ENCODE measurements at regions not wholly inside any gene's neighbourhood (a gene's known extent, or its start where the extent isn't known, plus 50 kb on each side); places are given as distances from the start of the nearest gene placed in this dataset.
A peak's percentile ranks its signal among the peaks of the same experiment; 100 is the strongest.

DNA sequence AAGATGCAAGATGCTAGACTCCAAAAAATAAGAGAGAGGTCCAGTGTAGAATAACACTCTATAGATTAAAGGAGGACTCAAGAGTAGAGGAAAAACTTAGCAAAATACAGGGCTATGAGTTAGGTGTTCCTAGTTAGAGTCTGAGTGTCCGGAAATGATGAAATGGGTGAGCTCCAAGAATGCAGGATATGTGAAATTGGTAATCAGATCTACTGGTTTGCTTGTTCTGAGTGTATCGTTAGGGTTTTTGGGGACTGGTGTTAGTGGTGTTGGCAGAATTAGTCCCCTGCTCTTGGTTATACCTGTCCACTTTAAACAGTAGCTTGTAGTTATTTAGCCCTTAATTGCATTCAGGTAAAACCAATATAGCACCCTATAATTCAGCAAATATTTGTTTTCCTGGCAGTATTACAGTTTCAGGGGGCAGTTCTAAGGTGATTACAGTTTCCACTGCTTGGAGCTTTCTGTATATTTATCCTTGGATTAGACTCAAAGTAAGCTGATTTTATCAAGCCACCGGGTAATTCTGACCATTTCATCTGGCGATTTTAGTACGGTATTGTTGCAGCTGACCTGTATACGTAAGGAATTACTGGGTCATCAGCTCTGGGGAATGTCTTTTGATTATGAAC lies 332.7 kb downstream of the CHRM3 start:
- no peak overlapping the region for H3K27ac ChIP-seq (ENCODE audit: low read depth, low read length)
- TF ChIP-seq CTCF (IDR thresholded peaks at IDR 0.05; ENCODE audit: extremely low read depth, low read depth, low read length), result no peak
- DNase-seq (ENCODE audit: insufficient read length, low spot score, missing footprints), result no peak

GRCh38 chr1:239719642-239720258 lies 333.4 kb downstream of the CHRM3 start:
- no peak overlapping the region for H3K4me2 ChIP-seq (ENCODE audit: insufficient read depth, low read length)

More for the DNA sequence above, 332.7 kb downstream of the CHRM3 start:
- no peak overlapping the region for H2AFZ ChIP-seq (ENCODE audit: low read length)
- H3K36me3 ChIP-seq (ENCODE audit: insufficient read depth, low read length), result no peaks in the 10 kb centered on the region
- H3K27me3 ChIP-seq (ENCODE audit: insufficient read depth, low read length), result no peaks in the 10 kb centered on the region
- H3K9me3 ChIP-seq (ENCODE audit: low read depth, low read length), result no peaks in the 10 kb centered on the region
- H3K4me2 ChIP-seq (ENCODE audit: insufficient read depth, low read length), result no peak overlapping the region
- H3K4me1 ChIP-seq (ENCODE audit: insufficient read depth, low read length), result no peaks in the 10 kb centered on the region
- no peaks in the 10 kb centered on the region for H4K20me1 ChIP-seq (ENCODE audit: insufficient read depth, low read length)
- H3K4me3 ChIP-seq (ENCODE audit: insufficient read depth, low read length), result no peak overlapping the region
- H3K79me2 ChIP-seq (ENCODE audit: insufficient read depth, low read length), result no peaks in the 10 kb centered on the region

GRCh38 chr1:239722035-239722434 lies 335.7 kb downstream of the CHRM3 start:
- H3K4me3 ChIP-seq (ENCODE audit: insufficient read depth, low read length), result no peak overlapping the region
- H3K27me3 ChIP-seq (ENCODE audit: insufficient read depth, low read length), result no peaks in the 10 kb centered on the region
- no peaks in the 10 kb centered on the region for H3K79me2 ChIP-seq (ENCODE audit: insufficient read depth, low read length)
- H3K4me2 ChIP-seq (ENCODE audit: insufficient read depth, low read length), result no peak overlapping the region
- DNase-seq (ENCODE audit: insufficient read length, low spot score, missing footprints), result no peak
- H3K27ac ChIP-seq (ENCODE audit: low read depth, low read length), result no peak overlapping the region
- no peak overlapping the region for H2AFZ ChIP-seq (ENCODE audit: low read length)
- no peak for TF ChIP-seq CTCF (IDR thresholded peaks at IDR 0.05; ENCODE audit: extremely low read depth, low read depth, low read length)
- H3K4me1 ChIP-seq (ENCODE audit: insufficient read depth, low read length), result no peaks in the 10 kb centered on the region
- no peaks in the 10 kb centered on the region for H3K9me3 ChIP-seq (ENCODE audit: low read depth, low read length)
- H3K36me3 ChIP-seq (ENCODE audit: insufficient read depth, low read length), result no peaks in the 10 kb centered on the region
- H4K20me1 ChIP-seq (ENCODE audit: insufficient read depth, low read length), result no peaks in the 10 kb centered on the region

More at GRCh38 chr1:239719642-239720258, 333.4 kb downstream of the CHRM3 start:
- H3K9me3 ChIP-seq (ENCODE audit: low read depth, low read length), result no peaks in the 10 kb centered on the region
- no peak overlapping the region for H3K27ac ChIP-seq (ENCODE audit: low read depth, low read length)
- no peaks in the 10 kb centered on the region for H3K36me3 ChIP-seq (ENCODE audit: insufficient read depth, low read length)
- DNase-seq (ENCODE audit: insufficient read length, low spot score, missing footprints), result no peak
- no peaks in the 10 kb centered on the region for H3K79me2 ChIP-seq (ENCODE audit: insufficient read depth, low read length)
- no peak overlapping the region for H3K4me3 ChIP-seq (ENCODE audit: insufficient read depth, low read length)
- H3K27me3 ChIP-seq (ENCODE audit: insufficient read depth, low read length), result no peaks in the 10 kb centered on the region
- no peaks in the 10 kb centered on the region for H4K20me1 ChIP-seq (ENCODE audit: insufficient read depth, low read length)
- H3K4me1 ChIP-seq (ENCODE audit: insufficient read depth, low read length), result no peaks in the 10 kb centered on the region
- H2AFZ ChIP-seq (ENCODE audit: low read length), result peak overlapping the region; percentile 35
- TF ChIP-seq CTCF (IDR thresholded peaks at IDR 0.05; ENCODE audit: extremely low read depth, low read depth, low read length), result no peak

DNA sequence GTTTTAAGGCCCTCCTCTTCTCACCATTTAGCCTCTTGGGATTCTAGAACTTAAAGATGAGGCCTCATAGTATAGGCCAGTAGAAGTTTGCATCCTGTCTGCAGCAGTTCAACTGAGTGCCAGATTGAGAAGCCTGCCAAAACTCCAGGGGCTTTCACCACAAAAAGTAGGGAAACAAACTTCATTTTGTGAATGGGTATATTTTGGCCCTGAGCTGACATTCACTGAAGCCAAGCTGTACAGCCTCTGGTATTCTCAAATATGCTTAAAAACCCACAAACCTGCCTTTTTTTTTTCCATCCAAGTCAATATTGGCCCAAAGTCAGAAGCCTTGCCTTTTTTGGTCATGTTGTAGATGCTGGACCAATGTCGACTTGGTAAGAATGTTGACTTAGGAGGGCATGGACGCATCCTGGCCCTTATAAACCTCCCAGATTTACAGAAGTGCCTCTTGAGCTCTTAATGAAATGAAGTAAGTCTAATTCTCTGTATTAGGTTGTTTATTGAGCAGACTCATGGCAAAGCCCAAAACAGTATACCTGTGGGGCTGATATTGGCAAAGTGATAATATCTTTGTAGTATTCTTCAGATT lies 337.5 kb downstream of the CHRM3 start:
- Histone ChIP-seq H2AFZ (ENCODE audit: low read length) (no peak overlapping the region), H3K9me3 (ENCODE audit: low read depth, low read length) (no peaks in the 10 kb centered on the region), H3K27ac (ENCODE audit: low read depth, low read length) (no peak overlapping the region), H3K36me3 (ENCODE audit: insufficient read depth, low read length) (no peaks in the 10 kb centered on the region), H3K4me3 (ENCODE audit: insufficient read depth, low read length) (no peak overlapping the region), H4K20me1 (ENCODE audit: insufficient read depth, low read length) (no peaks in the 10 kb centered on the region), H3K4me1 (ENCODE audit: insufficient read depth, low read length) (no peaks in the 10 kb centered on the region), H3K79me2 (ENCODE audit: insufficient read depth, low read length) (no peaks in the 10 kb centered on the region), H3K27me3 (ENCODE audit: insufficient read depth, low read length) (no peaks in the 10 kb centered on the region), H3K4me2 (ENCODE audit: insufficient read depth, low read length) (no peak overlapping the region)
- TF ChIP-seq CTCF (IDR thresholded peaks at IDR 0.05; ENCODE audit: extremely low read depth, low read depth, low read length), result no peak
- DNase-seq (ENCODE audit: insufficient read length, low spot score, missing footprints), result no peak

Measured in osteoblast (primary cell).